ENCODE measurements at regions not wholly inside any gene's neighbourhood (a gene's known extent, or its start where the extent isn't known, plus 50 kb on each side); places are given as distances from the start of the nearest gene placed in this dataset.

DNA sequence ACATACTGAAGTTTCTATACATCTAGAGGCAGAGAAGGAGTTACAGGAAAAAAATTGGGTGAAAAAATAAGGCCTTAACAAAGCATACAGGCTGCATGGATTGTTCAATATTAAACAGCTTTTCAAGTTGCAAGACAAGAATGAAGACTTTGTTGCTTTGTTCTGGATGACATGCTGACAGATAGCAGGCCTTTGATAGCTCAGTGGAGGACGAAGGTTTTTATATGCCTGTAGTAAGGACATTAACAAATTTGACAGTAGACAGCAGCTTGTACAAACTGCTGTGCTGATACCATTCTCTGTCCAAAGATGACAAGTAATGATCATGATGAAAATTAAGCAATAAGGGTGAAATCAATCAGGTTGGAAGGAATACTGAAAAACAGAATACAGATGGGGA, 309.9 kb downstream of the NKX6-1 start:
- Histone ChIP-seq H3K36me3 (ENCODE audit: low read length) (no peaks in the 10 kb centered on the region), H3K79me2 (ENCODE audit: insufficient read depth, low read length) (no peaks in the 10 kb centered on the region), H2AFZ (ENCODE audit: low read depth, low read length, severe bottlenecking) (no peak overlapping the region), H3K27ac (ENCODE audit: low read depth, low read length) (no peak overlapping the region), H4K20me1 (ENCODE audit: low read depth, low read length) (no peaks in the 10 kb centered on the region), H3F3A (ENCODE audit: insufficient read depth) (no peaks in the 10 kb centered on the region), H3K9me3 (ENCODE audit: insufficient read depth, low read length) (no peaks in the 10 kb centered on the region), H3K27me3 (ENCODE audit: low read length) (no peaks in the 10 kb centered on the region), H3K9me2 (replicated peaks; ENCODE audit: insufficient read depth, low read length) (no peaks in the 10 kb centered on the region), H3K9ac (ENCODE audit: low read length) (no peak overlapping the region), H3K4me3 (ENCODE audit: insufficient read depth, low read length, poor library complexity, severe bottlenecking) (no peak overlapping the region), H3K4me2 (ENCODE audit: low read depth, low read length, poor library complexity, severe bottlenecking) (no peak overlapping the region)
- TF ChIP-seq EZH2phosphoT487 (conservative IDR thresholded peaks at IDR 0.05; ENCODE audit: low read length): no peak
- TF ChIP-seq, protein P1, sequence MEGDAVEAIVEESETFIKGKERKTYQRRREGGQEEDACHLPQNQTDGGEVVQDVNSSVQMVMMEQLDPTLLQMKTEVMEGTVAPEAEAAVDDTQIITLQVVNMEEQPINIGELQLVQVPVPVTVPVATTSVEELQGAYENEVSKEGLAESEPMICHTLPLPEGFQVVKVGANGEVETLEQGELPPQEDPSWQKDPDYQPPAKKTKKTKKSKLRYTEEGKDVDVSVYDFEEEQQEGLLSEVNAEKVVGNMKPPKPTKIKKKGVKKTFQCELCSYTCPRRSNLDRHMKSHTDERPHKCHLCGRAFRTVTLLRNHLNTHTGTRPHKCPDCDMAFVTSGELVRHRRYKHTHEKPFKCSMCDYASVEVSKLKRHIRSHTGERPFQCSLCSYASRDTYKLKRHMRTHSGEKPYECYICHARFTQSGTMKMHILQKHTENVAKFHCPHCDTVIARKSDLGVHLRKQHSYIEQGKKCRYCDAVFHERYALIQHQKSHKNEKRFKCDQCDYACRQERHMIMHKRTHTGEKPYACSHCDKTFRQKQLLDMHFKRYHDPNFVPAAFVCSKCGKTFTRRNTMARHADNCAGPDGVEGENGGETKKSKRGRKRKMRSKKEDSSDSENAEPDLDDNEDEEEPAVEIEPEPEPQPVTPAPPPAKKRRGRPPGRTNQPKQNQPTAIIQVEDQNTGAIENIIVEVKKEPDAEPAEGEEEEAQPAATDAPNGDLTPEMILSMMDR (IDR thresholded peaks at IDR 0.05; ENCODE audit: insufficient read depth, low read length, poor library complexity, severe bottlenecking): no peak

DNA sequence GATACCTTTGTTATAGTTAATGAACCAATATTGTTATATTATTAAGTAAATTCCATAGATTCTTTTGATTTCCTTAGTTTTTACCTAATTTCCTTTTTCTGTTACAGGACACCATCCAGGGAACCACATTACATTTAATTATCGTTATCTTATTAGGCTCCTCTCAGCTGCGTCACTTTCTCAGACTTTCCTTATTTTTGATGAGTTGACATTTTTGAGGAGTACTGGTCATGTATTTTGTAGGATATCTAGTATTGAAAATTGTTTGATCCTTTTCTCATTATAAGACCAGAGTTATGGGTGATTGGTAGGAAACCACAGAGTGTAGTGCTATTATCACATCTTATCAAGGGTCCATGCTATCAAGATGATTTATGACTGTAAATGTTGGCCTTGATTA, 319.7 kb downstream of the NKX6-1 start:
- Histone ChIP-seq H3K9me3 (ENCODE audit: insufficient read depth, low read length) (no peaks in the 10 kb centered on the region), H3K27me3 (ENCODE audit: low read length) (no peaks in the 10 kb centered on the region), H3K4me3 (ENCODE audit: insufficient read depth, low read length, poor library complexity, severe bottlenecking) (no peak overlapping the region), H2AFZ (ENCODE audit: low read depth, low read length, severe bottlenecking) (no peak overlapping the region), H3K4me2 (ENCODE audit: low read depth, low read length, poor library complexity, severe bottlenecking) (no peak overlapping the region), H3K27ac (ENCODE audit: low read depth, low read length) (no peak overlapping the region), H3K9me2 (replicated peaks; ENCODE audit: insufficient read depth, low read length) (no peaks in the 10 kb centered on the region), H3F3A (ENCODE audit: insufficient read depth) (no peaks in the 10 kb centered on the region), H3K9ac (ENCODE audit: low read length) (no peak overlapping the region), H4K20me1 (ENCODE audit: low read depth, low read length) (no peaks in the 10 kb centered on the region), H3K79me2 (ENCODE audit: insufficient read depth, low read length) (no peaks in the 10 kb centered on the region), H3K36me3 (ENCODE audit: low read length) (no peaks in the 10 kb centered on the region)
- TF ChIP-seq, protein P1 (IDR thresholded peaks at IDR 0.05; ENCODE audit: insufficient read depth, low read length, poor library complexity, severe bottlenecking): no peak
- no peak for TF ChIP-seq EZH2phosphoT487 (conservative IDR thresholded peaks at IDR 0.05; ENCODE audit: low read length)

DNA sequence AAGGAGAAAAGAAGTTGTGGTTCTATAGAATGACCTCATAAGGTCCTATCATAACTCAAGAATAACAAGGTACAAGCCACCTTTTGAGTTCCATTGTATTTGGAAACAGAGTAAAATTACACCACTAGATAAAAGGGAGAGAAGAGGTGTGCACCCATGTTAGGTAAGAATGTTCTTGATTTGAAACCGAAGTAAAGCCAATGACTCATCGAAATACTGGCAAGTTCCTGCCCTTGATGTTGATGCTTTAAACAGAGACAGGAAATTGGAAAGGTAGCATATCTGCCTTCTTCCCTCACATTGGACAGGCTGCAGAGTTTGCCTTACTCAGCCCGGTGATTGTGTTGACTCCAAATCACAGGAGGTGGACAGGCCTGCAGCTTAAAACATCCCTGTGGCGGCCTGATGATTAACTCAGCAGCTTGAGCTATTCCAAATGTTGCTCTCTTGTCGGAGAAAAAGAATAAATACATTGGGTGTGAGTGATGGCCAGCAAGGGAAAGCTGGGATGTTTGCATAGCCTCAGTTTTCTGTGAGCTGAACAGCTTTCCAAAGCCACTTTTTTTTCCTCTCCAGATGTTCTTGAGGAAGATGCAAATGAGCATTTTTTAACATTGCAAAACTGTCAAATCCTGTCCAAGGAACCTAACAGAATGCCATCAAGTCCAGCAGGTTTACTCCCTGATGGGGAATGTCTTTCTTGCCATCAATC, 321.1 kb downstream of the NKX6-1 start:
- Histone ChIP-seq H4K20me1 (ENCODE audit: low read depth, low read length) (no peaks in the 10 kb centered on the region), H3F3A (ENCODE audit: insufficient read depth) (no peaks in the 10 kb centered on the region), H3K36me3 (ENCODE audit: low read length) (no peaks in the 10 kb centered on the region), H3K27ac (ENCODE audit: low read depth, low read length) (no peak overlapping the region), H3K27me3 (ENCODE audit: low read length) (no peaks in the 10 kb centered on the region), H3K4me3 (ENCODE audit: insufficient read depth, low read length, poor library complexity, severe bottlenecking) (no peak overlapping the region), H3K9me3 (ENCODE audit: insufficient read depth, low read length) (no peaks in the 10 kb centered on the region), H3K9ac (ENCODE audit: low read length) (no peak overlapping the region), H3K79me2 (ENCODE audit: insufficient read depth, low read length) (no peaks in the 10 kb centered on the region), H3K4me2 (ENCODE audit: low read depth, low read length, poor library complexity, severe bottlenecking) (no peak overlapping the region), H3K9me2 (replicated peaks; ENCODE audit: insufficient read depth, low read length) (no peaks in the 10 kb centered on the region), H2AFZ (ENCODE audit: low read depth, low read length, severe bottlenecking) (no peak overlapping the region)
- TF ChIP-seq EZH2phosphoT487 (conservative IDR thresholded peaks at IDR 0.05; ENCODE audit: low read length): no peak
- TF ChIP-seq, protein P1 (IDR thresholded peaks at IDR 0.05; ENCODE audit: insufficient read depth, low read length, poor library complexity, severe bottlenecking): no peak

All from SU-DHL-6 (cell line).